K562 (cell line): ENCODE measurements at regions not wholly inside any gene's neighbourhood (a gene's known extent, or its start where the extent isn't known, plus 50 kb on each side); places are given as distances from the start of the nearest gene placed in this dataset.

Experiments used
- ATAC-seq: fragments of 200-7000 bp; cut with Tn5 transposase; 3 replicates; pipeline ENCODE4 v1.9.1; 2020; ENCODE audit warnings: moderate library complexity
- BruUV-seq: library from RNA; stranded (reverse); fragments of 400-500 nt; replicated peaks from 2 replicates; lab custom pipeline; 2021; lab: Mats Ljungman, UMichigan
- CTCF ChIA-PET: fragments of 300-600 bp; formaldehyde crosslinking; extraction: SDS; loops from one replicate; lab custom pipeline; 2021; ENCODE audit warnings: low intra/inter-chr PET ratio; lab: Yijun Ruan, JAX
- POLR2A ChIA-PET: fragments of 300-600, 350-650 bp; sonication (Branson Sonifier 250); formaldehyde crosslinking; extraction: SDS; loops from one replicate; lab custom pipeline; 2021; ENCODE audit warnings: antibody characterized with exemption, inconsistent platforms; lab: Yijun Ruan, JAX
- DNase-seq, 4 experiments: peaks; one replicate each; pipeline versions ENCODE4 v3.0.0 to v3.0.0-alpha.2; 2011 to 2018; ENCODE audit warnings: low spot score in 3 of 4, mixed read lengths in 3 of 4; ENCODE audit errors: extremely low read depth in 1 of 4
- FAIRE-seq: peaks from 2 replicates; lab custom pipeline; 2011; peaks lifted over from hg19 to GRCh38; lab: Jason Lieb, UNC
- H2AFZ ChIP-seq: 2 replicates; pipeline ENCODE4 v1.6.0; 2011; ENCODE audit warnings: low read depth, low read length, control low read depth, inconsistent platforms
- H3K27ac ChIP-seq: fragments of 200-600 bp; 3 replicates; pipeline ENCODE4 v1.8.0; 2011; ENCODE audit warnings: low read depth, mild to moderate bottlenecking, control low read depth, inconsistent platforms, low read length, moderate library complexity, mixed read lengths; ENCODE audit errors: extremely low read depth
- H3K27me3 ChIP-seq, 2 experiments: fragments of 300-600 bp in 1 of 2; 2 replicates in 1 of 2; 3 replicates in 1 of 2; pipeline versions ENCODE4 v1.6.0 to v1.8.0; 2011; ENCODE audit warnings: inconsistent platforms in 2 of 2, low read length in 2 of 2, mild to moderate bottlenecking in 1 of 2, mixed read lengths in 1 of 2, moderate library complexity in 1 of 2; ENCODE audit not compliant: control insufficient read depth in 2 of 2, insufficient read depth in 2 of 2
- H3K36me3 ChIP-seq: fragments of 300-600 bp; 3 replicates; pipeline ENCODE4 v1.8.0; 2011; ENCODE audit warnings: mild to moderate bottlenecking, low read length, inconsistent platforms; ENCODE audit not compliant: control insufficient read depth, insufficient read depth
- H3K4me1 ChIP-seq, 2 experiments: fragments of 200-600 bp in 1 of 2; replicated peaks in 1 of 2; 2 replicates in 1 of 2; 3 replicates in 1 of 2; pipeline versions ENCODE4 v1.5.1 to v1.8.0; 2011; ENCODE audit warnings: inconsistent platforms in 2 of 2, low read length in 2 of 2, mild to moderate bottlenecking in 1 of 2, mixed read lengths in 1 of 2, moderate library complexity in 1 of 2; ENCODE audit not compliant: control insufficient read depth in 2 of 2, insufficient read depth in 2 of 2
- H3K4me2 ChIP-seq: 2 replicates; pipeline ENCODE4 v1.6.1; 2011; ENCODE audit warnings: low read length, control low read depth, inconsistent platforms, mixed read lengths; ENCODE audit not compliant: insufficient read depth
- H3K4me3 ChIP-seq: fragments of 200-600 bp; sonication (generic), shearing (Covaris generic); 2 replicates; pipeline ENCODE4 v1.5.1; 2016; ENCODE audit warnings: control low read depth, inconsistent platforms
- H3K79me2 ChIP-seq: fragments of 200-600 bp; 3 replicates; pipeline ENCODE4 v1.8.0; 2011; ENCODE audit warnings: low read length, inconsistent platforms; ENCODE audit not compliant: control insufficient read depth, insufficient read depth
- H3K9ac ChIP-seq, 2 experiments: 2 replicates each; pipeline versions ENCODE4 v1.6.0 to v1.6.1; 2011; ENCODE audit warnings: low read depth in 2 of 2, low read length in 2 of 2, control low read depth in 1 of 2, inconsistent platforms in 1 of 2, mild to moderate bottlenecking in 1 of 2, mixed read lengths in 1 of 2; ENCODE audit not compliant: insufficient read depth in 1 of 2
- H3K9me1 ChIP-seq: one replicate; pipeline ENCODE4 v1.6.0; 2011; ENCODE audit warnings: inconsistent platforms, mild to moderate bottlenecking, low read length, moderate library complexity; ENCODE audit not compliant: control insufficient read depth, insufficient read depth
- H3K9me3 ChIP-seq: replicated peaks from 2 replicates; pipeline ENCODE4 v1.5.1; 2011; ENCODE audit warnings: low read depth, low read length, inconsistent platforms; ENCODE audit not compliant: control insufficient read depth, insufficient read depth
- H4K20me1 ChIP-seq: replicated peaks from 2 replicates; pipeline ENCODE4 v1.6.1; 2011; ENCODE audit warnings: low read length, inconsistent platforms, mixed read lengths; ENCODE audit not compliant: control insufficient read depth, insufficient read depth
- ATF7 ChIP-seq: fragments of 450-650 bp; IDR thresholded peaks from 2 replicates; pipeline ENCODE4 v1.7.1; 2014; ENCODE audit warnings: mild to moderate bottlenecking, moderate library complexity
- EGR1 ChIP-seq: fragments of 450-650 bp; conservative IDR thresholded peaks from 2 replicates; pipeline ENCODE4 v1.6.1; 2017; ENCODE audit warnings: mild to moderate bottlenecking
- GABPA ChIP-seq: fragments of 200-800 bp; sonication (Bioruptor generic); conservative IDR thresholded peaks from 2 replicates; pipeline ENCODE4 v1.6.1; 2016; ENCODE audit warnings: low read depth, missing genetic modification characterization, missing compliant biosample characterization
- SNIP1 ChIP-seq: fragments of 450-650 bp; IDR thresholded peaks from 2 replicates; pipeline ENCODE4 v1.7.1; 2017; ENCODE audit warnings: low read depth, mild to moderate bottlenecking
- XRCC3 ChIP-seq: fragments of 450-650 bp; IDR thresholded peaks from 2 replicates; pipeline ENCODE4 v1.6.1; 2017; ENCODE audit warnings: mild to moderate bottlenecking, moderate library complexity
- WGBS: fragments of 100-300 bp; shearing (Covaris generic); methylation state at CpG from one replicate; pipeline ENCODE4 v1.1.6; 2016; ENCODE audit warnings: low coverage, mixed read lengths; ENCODE audit not compliant: insufficient coverage; ENCODE audit errors: missing lambda C conversion rate; 5-methylcytosine and 5-hydroxymethylcytosine counted together
- in situ Hi-C: fragments of 300-500 bp; cut with MboI; formaldehyde crosslinking; loops from 4 replicates; pipeline ENCODE4 v1.15.0; 2018; ENCODE audit warnings: inconsistent platforms, mixed read lengths
- intact Hi-C: fragments of 100-400 bp; cut with micrococcal nuclease; formaldehyde crosslinking; loops from 2 replicates; pipeline ENCODE4 v1.14.2; 2022
- TF ChIP-seq, protein P1 (sequence below), 2 experiments: fragments of 450-650 bp in 1 of 2; sonication (generic) in 1 of 2; formaldehyde crosslinking in 1 of 2; IDR thresholded peaks in 1 of 2; conservative IDR thresholded peaks in 1 of 2; 2 replicates each; pipeline versions ENCODE4 v1.6.1 to v1.8.1; 2016 to 2023; ENCODE audit warnings: mild to moderate bottlenecking in 2 of 2, moderate library complexity in 2 of 2, inconsistent platforms in 1 of 2, missing genetic modification reagents in 1 of 2

- TF ChIP-seq SNIP1 (no peak), GABPA (no peak), EGR1 (peak; percentile 36; the same call in 1 of the 2 replicates), ATF7 (peak; percentile 72; the same call in 1 of the 2 replicates), XRCC3 (no peak)
- TF ChIP-seq, protein P1, sequence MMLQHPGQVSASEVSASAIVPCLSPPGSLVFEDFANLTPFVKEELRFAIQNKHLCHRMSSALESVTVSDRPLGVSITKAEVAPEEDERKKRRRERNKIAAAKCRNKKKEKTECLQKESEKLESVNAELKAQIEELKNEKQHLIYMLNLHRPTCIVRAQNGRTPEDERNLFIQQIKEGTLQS (IDR thresholded peaks at IDR 0.05): peak; percentile 55
- TF ChIP-seq, protein P1 (CRISPR knock-in tag; conservative IDR thresholded peaks at IDR 0.05): no peak
- WGBS: 3% methylated on average over 3 of the region's 3 CpGs
- Histone ChIP-seq H4K20me1 (no peaks in the 10 kb centered on the region), H3K79me2 (no peaks in the 10 kb centered on the region), H3K9me3 (no peaks in the 10 kb centered on the region), H3K9ac (no peak overlapping the region), H3K9me1 (no peaks in the 10 kb centered on the region), H3K4me1 (no peaks in the 10 kb centered on the region), H3K27ac (no peak overlapping the region), H2AFZ (no peak overlapping the region), H3K4me2 (no peak overlapping the region), H3K4me3 (no peak overlapping the region), H3K27me3 (peaks cover 3 to 44% of the 10 kb centered on the region in 2 experiments; a peak in 4 of 5 replicates), H3K36me3 (no peaks in the 10 kb centered on the region)
- peak in 1 of 4 experiments; percentile 14 for DNase-seq
- CTCF ChIA-PET: no interaction called here
- POLR2A ChIA-PET: interaction anchor here (1.4 kb wide), 1 partner anchor 11 kb away, joined by 4 read pairs; no protein-coding TSS in a partner anchor
- no TSS peak for BruUV-seq
- FAIRE-seq: no peak
- intact Hi-C loops: no loop called here
- ATAC-seq: no peak
- in situ Hi-C loops: no loop called here
These were observed 95.4 kb upstream of the USP24 start for GRCh38 chr1:55310505-55310971.
